Body of pancreas (tissue), 4 donors: ENCODE measurements at regions not wholly inside any gene's neighbourhood (a gene's known extent, or its start where the extent isn't known, plus 50 kb on each side); places are given as distances from the start of the nearest gene placed in this dataset.

Experiments used
- ATAC-seq: fragments of 150-250 bp; one replicate; pipeline ENCODE4 v1.9.1; 2016
- DNase-seq, 4 donors: peaks; one replicate each; pipeline ENCODE4 v3.0.0-alpha.2; 2019
- H3K27ac ChIP-seq, 4 donors: fragments of 200-600 bp; sonication (generic); 1 replicate in 3 of 4; 2 replicates in 1 of 4; pipeline versions ENCODE4 v1.5.1 to v1.6.1; 2016 to 2019; ENCODE audit warnings: mild to moderate bottlenecking in 1 of 4, mixed read lengths in 1 of 4, moderate library complexity in 1 of 4
- H3K27me3 ChIP-seq, 2 donors: fragments of 200-600 bp; sonication (generic); one replicate each; pipeline ENCODE4 v1.6.0; 2016; ENCODE audit warnings: mild to moderate bottlenecking in 1 of 2
- H3K36me3 ChIP-seq, 2 donors: fragments of 200-600 bp; sonication (generic); replicated peaks in 1 of 2; 2 replicates each; pipeline ENCODE4 v1.5.1; 2016; ENCODE audit warnings: low read depth in 2 of 2; ENCODE audit not compliant: insufficient read depth in 1 of 2
- H3K4me1 ChIP-seq: fragments of 200-600 bp; sonication (generic); one replicate; pipeline ENCODE4 v1.6.0; 2016
- H3K4me3 ChIP-seq, 2 donors: fragments of 200-600 bp; sonication (generic); 1 replicate in 1 of 2; 2 replicates in 1 of 2; pipeline ENCODE4 v1.5.1; 2016 to 2019
- H3K9me3 ChIP-seq, 3 donors: fragments of 200-600 bp; sonication (generic); 1 replicate in 2 of 3; 2 replicates in 1 of 3; pipeline ENCODE4 v1.5.1; 2016
- POLR2A ChIP-seq, 3 donors: fragments of 450-650 bp; IDR thresholded peaks; one replicate each; pipeline ENCODE4 v1.6.1; 2016; ENCODE audit warnings: antibody characterized with exemption in 3 of 3, mild to moderate bottlenecking in 2 of 3
- whole genome bisulfite sequencing, 2 donors: methylation state at CpG; one replicate each; pipeline ENCODE4 v1.1.5; 2017; 5-methylcytosine and 5-hydroxymethylcytosine counted together
- intact Hi-C: fragments of 100-400 bp; cut with DNase I; formaldehyde crosslinking; loops from one replicate; pipeline ENCODE4 v1.15.1; 2023
- TF ChIP-seq, protein P1 (sequence below), 7 experiments: fragments of 450-650 bp in 4 of 7; fragments of 200-600 bp in 3 of 7; sonication (generic) in 3 of 7; IDR thresholded peaks; one replicate each; pipeline ENCODE4 v1.5.1; 2016 to 2019; ENCODE audit warnings: antibody characterized with exemption in 7 of 7

DNA sequence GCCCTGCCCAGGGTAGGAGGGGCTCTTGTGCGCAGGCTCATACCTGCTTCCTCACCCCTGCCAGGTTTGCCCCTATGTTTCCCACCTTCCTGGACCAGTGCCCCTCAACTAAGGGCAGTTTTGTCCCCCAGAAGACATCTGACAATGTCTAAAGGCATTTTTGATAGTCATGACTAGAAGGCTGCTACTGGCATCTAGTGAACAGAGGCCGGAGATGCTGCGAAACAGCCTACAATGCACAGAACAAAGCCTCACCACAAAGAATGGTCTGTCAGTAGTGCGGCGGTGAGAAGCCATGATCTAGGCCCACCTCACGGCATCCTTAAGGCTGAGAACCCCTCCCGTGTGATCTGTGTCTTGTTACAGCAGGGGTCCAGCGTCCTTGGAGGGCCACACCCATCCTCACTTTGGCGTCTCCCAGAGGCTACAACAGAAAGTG is 96.0 kb downstream of the TMEM17 start:
- peaks cover 17% of the 10 kb centered on the region for H3K4me1 ChIP-seq
- intact Hi-C loops: loop anchor here (10.0 kb wide), 1 partner anchor 415 kb away; no protein-coding TSS in a partner anchor
- H3K4me3 ChIP-seq: no peak overlapping the region
- H3K27ac ChIP-seq: no peak overlapping the region
- 84 to 92% methylated on average over 9 of the region's 9 CpGs for WGBS, 2 donors
- no peaks in the 10 kb centered on the region for H3K27me3 ChIP-seq
- ATAC-seq (no peak), DNase-seq (no peak)
- no peaks in the 10 kb centered on the region for H3K9me3 ChIP-seq
- TF ChIP-seq POLR2A (IDR thresholded peaks at IDR 0.05): no peak
- TF ChIP-seq, protein P1, sequence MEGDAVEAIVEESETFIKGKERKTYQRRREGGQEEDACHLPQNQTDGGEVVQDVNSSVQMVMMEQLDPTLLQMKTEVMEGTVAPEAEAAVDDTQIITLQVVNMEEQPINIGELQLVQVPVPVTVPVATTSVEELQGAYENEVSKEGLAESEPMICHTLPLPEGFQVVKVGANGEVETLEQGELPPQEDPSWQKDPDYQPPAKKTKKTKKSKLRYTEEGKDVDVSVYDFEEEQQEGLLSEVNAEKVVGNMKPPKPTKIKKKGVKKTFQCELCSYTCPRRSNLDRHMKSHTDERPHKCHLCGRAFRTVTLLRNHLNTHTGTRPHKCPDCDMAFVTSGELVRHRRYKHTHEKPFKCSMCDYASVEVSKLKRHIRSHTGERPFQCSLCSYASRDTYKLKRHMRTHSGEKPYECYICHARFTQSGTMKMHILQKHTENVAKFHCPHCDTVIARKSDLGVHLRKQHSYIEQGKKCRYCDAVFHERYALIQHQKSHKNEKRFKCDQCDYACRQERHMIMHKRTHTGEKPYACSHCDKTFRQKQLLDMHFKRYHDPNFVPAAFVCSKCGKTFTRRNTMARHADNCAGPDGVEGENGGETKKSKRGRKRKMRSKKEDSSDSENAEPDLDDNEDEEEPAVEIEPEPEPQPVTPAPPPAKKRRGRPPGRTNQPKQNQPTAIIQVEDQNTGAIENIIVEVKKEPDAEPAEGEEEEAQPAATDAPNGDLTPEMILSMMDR (IDR thresholded peaks at IDR 0.05): no peak
- H3K36me3 ChIP-seq: no peaks in the 10 kb centered on the region

DNA sequence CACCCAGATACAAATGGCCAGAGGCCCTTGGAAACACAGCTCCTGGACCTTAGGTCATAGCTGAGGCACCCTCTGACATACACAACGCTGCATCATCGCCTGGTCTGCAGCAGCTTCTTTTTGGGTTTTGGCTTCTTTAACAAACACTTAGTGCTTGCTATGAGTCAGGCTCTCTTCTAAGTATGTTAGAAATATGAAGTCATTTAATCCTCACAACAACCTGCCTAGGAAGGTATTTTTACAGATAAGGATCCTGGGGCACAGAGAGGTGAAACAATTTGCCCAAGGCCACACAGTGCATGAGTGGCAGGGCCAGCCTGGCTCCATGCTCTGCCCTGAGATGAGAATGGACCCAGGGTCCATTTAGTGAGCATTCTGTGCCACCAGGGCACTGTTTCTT is 96.6 kb downstream of the TMEM17 start:
- no peak for TF ChIP-seq POLR2A (IDR thresholded peaks at IDR 0.05)
- TF ChIP-seq, protein P1 (IDR thresholded peaks at IDR 0.05): no peak
- H3K9me3 ChIP-seq: no peaks in the 10 kb centered on the region
- 78 to 86% methylated on average over 2 of the region's 2 CpGs for WGBS, 2 donors
- ATAC-seq: no peak
- intact Hi-C loops: loop anchor here (5.0 kb wide), 1 partner anchor 487 kb away; no protein-coding TSS in a partner anchor
- no peaks in the 10 kb centered on the region for H3K27me3 ChIP-seq
- no peaks in the 10 kb centered on the region for H3K36me3 ChIP-seq
- H3K4me1 ChIP-seq: peaks cover 15% of the 10 kb centered on the region
- no peak overlapping the region for H3K4me3 ChIP-seq
- DNase-seq: no peak
- no peak overlapping the region for H3K27ac ChIP-seq

DNA sequence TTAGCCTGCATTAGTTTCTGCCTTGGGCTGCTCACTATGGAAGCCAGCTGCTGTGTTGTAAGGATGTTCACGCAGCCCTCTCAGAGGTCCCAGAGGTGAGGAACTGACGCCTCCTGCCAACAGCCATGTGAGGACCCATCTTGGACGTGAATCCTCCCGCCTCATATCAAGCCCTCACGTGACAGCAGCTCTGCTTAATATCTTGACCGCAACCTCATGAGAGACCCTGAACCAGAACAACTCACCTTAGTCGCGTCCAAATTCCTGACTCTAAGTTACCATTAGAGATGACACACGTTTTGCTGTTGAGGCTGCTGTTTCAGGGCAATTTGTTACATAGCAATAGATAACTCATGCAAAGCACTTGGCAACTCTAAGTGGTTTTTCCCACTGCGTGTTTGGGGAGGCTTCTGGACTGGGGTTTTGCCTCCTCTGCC is 97.7 kb downstream of the TMEM17 start:
- intact Hi-C loops: loop anchor here (5.0 kb wide), 1 partner anchor 486 kb away; no protein-coding TSS in a partner anchor
- 74 to 80% methylated on average over 5 to 10 of the region's 10 CpGs for WGBS, 2 donors

DNA sequence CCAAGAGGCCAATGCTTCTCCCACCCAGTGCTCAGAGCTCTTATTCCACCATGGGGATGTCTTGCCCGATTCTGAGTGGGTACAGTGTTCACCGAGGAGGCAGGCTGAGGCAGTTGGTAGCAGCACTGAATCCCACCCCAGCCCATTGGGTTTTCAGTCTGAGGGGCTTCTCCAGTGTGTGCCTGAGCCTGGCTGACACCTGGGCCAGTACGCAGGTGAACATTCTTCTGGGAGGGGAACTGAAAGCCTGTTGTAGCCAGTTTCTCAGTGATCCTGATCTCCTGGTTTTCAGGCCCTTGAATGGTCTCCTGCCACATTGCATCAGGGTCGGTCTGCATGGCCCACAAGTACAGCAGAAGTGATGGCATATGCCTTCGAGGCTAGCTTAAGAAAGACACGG is 98.2 kb downstream of the TMEM17 start:
- ATAC-seq (no peak), DNase-seq (no peak)
- TF ChIP-seq, protein P1 (IDR thresholded peaks at IDR 0.05): no peak
- TF ChIP-seq POLR2A (IDR thresholded peaks at IDR 0.05): no peak
- no peaks in the 10 kb centered on the region for H3K9me3 ChIP-seq
- no peak overlapping the region for H3K27ac ChIP-seq
- no peaks in the 10 kb centered on the region for H3K27me3 ChIP-seq
- intact Hi-C loops: loop anchor here (5.0 kb wide), 1 partner anchor 486 kb away; no protein-coding TSS in a partner anchor
- H3K4me3 ChIP-seq: no peak overlapping the region
- H3K4me1 ChIP-seq: peaks cover 15% of the 10 kb centered on the region
- no peaks in the 10 kb centered on the region for H3K36me3 ChIP-seq
- WGBS, 2 donors: 50 to 57% methylated on average over 2 to 6 of the region's 6 CpGs

More for the DNA sequence above, 97.7 kb downstream of the TMEM17 start:
- Histone ChIP-seq H3K4me1 (peaks cover 15% of the 10 kb centered on the region), H3K27ac (no peak overlapping the region), H3K27me3 (no peaks in the 10 kb centered on the region), H3K36me3 (no peaks in the 10 kb centered on the region), H3K9me3 (no peaks in the 10 kb centered on the region), H3K4me3 (no peak overlapping the region)
- DNase-seq (peak in 2 of 4 donors; percentile 16 to 29), ATAC-seq (no peak)
- TF ChIP-seq POLR2A (IDR thresholded peaks at IDR 0.05): no peak
- TF ChIP-seq, protein P1 (IDR thresholded peaks at IDR 0.05): no peak

DNA sequence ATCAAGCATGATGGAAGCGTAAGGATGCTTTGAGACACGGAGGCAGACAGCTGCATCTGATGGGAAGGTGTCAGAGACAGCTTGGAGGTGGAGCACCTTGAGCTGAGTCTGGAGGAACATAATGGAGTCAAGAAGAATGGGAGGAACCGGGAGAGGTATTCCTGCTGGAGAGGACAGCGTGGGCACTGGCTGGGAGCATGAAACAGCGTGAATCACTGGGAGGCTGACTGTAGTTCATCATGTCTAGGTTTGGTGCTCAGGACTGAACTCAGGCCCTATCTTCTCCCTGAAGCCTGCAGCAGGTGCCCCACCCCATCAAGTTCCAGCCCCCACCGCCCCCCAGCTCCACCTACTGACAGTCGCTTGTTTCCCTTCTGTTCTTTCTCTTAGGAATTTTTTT is 98.6 kb downstream of the TMEM17 start:
- Histone ChIP-seq H3K27ac (no peak overlapping the region), H3K4me3 (no peak overlapping the region), H3K36me3 (no peaks in the 10 kb centered on the region), H3K9me3 (no peaks in the 10 kb centered on the region), H3K27me3 (no peaks in the 10 kb centered on the region), H3K4me1 (peaks cover 15% of the 10 kb centered on the region)
- TF ChIP-seq, protein P1 (IDR thresholded peaks at IDR 0.05): no peak
- TF ChIP-seq POLR2A (IDR thresholded peaks at IDR 0.05): no peak
- intact Hi-C loops: loop anchor here (5.0 kb wide), 1 partner anchor 485 kb away; no protein-coding TSS in a partner anchor
- ATAC-seq (no peak), DNase-seq (no peak)
- WGBS, 2 donors: 82 to 95% methylated on average over 6 to 7 of the region's 7 CpGs
